GM21515 (cell line): ENCODE measurements at regions not wholly inside any gene's neighbourhood (a gene's known extent, or its start where the extent isn't known, plus 50 kb on each side); places are given as distances from the start of the nearest gene placed in this dataset.
"Not testable (repeated sequence)": the region's sequence is repeated elsewhere in the genome, so short reads cannot be mapped to it uniquely, and the experiment has no call there.

Experiments used
- ATAC-seq: cut with Tn5 transposase; IDR thresholded peaks from one replicate; pipeline ENCODE4 v1.9.1; 2021; ENCODE audit not compliant: unreplicated experiment

DNA sequence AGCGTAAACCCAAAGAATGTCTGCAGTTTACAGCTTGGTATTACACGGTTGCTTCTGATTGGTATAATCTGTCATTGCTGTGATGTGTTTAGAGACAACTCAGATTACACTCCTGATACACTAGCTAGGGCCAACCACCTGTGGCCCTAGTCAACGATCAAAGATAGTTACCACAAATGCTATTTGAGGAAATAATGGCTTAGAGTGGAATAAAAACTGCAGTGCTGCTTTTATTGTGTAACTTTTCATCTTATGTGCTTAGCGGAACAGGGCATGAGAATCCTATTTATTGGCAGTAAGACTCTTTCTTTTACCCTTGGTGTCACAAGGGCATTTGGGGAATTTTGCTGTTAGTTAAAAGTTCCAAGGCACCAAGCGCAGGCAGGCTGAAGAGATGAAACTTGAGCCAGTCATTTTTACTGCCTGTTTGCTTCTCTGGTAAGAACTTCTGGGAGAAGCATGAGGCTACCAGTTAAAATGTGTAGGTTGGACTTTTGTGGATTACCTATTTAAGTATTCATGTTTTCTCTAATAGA lies 363.3 kb downstream of the KCNRG start:
- no peak for ATAC-seq

DNA sequence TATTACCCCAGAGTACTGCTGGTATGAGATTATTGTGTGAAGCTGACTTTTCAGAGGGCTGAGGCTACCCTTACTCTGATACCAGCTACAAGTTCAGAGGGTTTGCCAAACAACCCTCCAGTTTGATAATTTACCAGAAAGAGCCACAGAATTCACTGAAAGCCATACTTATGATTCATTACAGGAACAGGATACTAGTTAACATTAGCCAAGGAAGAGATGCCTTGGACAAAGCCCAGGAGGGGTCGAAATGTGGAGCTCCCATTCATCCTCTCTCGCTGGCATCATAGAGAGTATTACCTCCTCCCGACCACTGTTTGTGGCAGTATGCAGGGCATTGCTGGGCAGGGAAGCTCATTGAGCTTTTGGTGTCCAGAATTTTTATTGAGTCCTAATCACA lies 364.3 kb downstream of the KCNRG start:
- ATAC-seq = no peak

- ATAC-seq = no peak
Observed at GRCh38 chr13:50380905-50381304, 365.7 kb downstream of the KCNRG start.

- ATAC-seq = no peak
Observed at GRCh38 chr13:50382511-50382910, 367.3 kb downstream of the KCNRG start.

DNA sequence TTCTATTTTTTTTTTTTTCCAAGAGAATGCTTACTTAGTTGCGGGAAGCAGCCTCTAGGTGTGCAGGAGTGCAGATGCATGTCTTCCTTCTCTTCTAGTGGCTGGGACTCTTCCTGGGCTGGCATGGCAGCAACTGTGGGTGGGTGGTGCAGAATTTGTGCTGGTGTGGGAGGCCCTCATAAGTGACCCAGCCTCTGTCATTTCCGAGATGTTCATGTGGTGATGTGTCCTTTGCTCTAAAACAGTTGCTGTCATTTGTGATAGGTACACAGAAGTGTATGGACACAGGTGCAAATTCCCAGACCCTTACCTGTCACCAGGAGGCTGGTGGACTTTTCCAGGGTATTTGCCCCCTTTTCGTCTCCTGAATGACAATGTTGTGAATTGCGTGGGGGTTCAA lies 367.7 kb downstream of the KCNRG start:
- ATAC-seq = no peak

GRCh38 chr13:50384724-50385123 lies 369.5 kb downstream of the KCNRG start:
- no peak for ATAC-seq

- ATAC-seq = no peak
Observed at GRCh38 chr13:50386541-50387050, 371.4 kb downstream of the KCNRG start.

DNA sequence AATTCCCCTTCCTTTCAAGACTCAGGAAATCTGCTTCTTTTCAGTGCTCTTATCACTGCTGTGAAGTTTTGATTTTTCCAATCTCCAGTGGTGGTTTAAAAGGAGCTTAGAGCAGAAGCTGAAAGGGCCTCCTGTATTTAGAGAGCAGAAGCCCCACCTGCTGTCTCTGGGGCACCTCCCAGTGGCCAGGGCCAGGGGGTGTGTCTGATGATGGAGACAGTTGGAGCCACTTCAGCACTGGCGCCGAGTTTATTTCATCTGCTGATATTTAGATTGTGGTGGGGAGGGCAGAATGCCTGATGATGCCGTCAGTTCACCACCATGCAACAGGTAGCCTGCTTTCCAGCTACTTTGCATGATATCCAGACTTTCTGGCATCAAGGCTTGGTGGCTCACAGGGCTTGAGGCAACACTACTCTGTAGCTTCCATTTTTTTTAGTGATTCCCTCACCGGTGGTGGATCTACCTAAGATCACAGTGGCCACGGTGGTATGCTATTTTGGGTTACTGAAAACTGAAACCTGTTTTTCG lies 371.9 kb downstream of the KCNRG start:
- ATAC-seq = no peak

GRCh38 chr13:50388481-50388880 lies 373.2 kb downstream of the KCNRG start:
- ATAC-seq = no peak

DNA sequence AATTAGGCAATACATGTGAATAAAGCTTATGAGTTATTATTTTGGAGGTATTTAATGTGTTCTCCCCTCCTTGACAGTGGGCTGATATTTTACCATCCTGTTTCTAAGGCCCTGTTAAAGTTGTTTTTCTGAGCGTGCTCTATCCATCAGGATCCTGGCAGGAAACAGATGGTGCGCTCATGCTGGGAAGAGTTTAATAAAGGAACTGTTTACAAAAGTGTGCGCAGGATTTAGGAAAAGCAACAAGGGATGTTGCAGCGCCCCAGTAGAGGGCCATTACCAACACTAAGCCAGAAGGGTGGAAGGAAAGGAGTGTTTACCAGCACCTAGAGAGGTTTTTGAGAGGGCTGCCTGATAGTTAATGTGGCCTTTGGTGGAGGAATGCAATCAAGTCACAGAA lies 374.5 kb downstream of the KCNRG start:
- ATAC-seq = no peak

- no peak for ATAC-seq
Observed at GRCh38 chr13:50390503-50391248, 375.4 kb downstream of the KCNRG start.

- ATAC-seq = no peak
Observed at GRCh38 chr13:50392977-50393376, 377.7 kb downstream of the KCNRG start.

DNA sequence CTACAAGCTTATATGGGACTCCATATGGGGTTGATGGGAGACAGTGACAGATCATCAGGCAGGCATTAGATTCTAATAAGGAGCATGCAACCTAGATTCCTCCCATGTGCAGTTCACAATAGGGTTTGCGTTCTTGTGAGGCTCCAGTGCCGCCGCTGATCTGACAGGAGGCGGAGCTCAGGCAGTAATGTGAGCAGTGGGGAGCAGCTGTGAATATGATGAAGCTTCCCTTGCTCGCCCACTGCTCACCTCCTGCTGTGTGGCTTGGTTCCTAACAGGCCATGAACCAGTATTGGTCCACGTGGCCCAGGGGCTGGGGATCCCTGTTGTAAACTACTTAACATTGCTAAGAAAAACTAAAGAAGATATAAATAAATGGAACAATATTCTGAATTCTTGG lies 378.4 kb downstream of the KCNRG start:
- ATAC-seq = no peak

- no peak for ATAC-seq
Observed at GRCh38 chr13:50396001-50396400, 380.8 kb downstream of the KCNRG start.

DNA sequence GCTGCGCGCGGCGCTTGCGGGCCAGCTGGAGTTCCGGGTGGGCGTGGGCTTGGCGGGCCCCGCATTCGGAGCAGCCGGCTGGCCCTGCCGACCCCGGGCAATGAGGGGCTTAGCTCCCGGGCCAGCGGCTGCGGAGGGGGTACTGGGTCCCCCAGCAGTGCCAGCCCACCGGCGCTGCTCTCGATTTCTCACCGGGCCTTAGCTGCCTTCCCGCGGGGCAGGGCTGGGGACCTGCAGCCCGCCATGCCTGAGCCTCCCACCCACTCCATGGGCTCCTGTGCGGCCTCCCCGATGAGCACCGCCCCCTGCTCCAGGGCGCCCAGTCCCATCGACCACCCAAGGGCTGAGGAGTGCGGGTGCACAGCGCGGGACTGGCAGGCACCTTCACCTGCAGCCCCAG lies 381.4 kb downstream of the KCNRG start:
- not testable (repeated sequence) for ATAC-seq

GRCh38 chr13:50400035-50400726 lies 384.9 kb downstream of the KCNRG start:
- ATAC-seq = no peak

DNA sequence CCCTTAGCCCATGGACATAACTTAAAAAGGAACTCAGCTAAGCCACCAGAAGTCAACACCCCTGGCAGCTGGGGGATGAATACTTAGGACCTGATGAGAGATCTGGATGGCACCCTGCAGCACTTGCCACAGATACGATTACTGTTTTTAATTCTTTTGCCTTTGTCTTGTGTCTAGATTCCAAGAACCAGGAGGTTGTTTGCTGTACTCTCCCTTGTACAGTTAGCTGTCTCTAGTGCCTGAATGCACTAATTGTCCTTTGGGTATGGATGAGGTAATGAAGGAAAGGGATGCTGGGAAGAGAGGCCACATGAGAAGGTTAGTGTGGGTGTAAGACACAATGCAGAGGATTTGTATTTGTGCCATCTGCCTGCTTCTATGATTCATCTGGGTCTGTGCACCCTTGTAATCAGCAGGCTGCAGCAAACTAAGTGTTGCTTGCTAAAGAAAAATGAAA lies 385.8 kb downstream of the KCNRG start:
- ATAC-seq = no peak

DNA sequence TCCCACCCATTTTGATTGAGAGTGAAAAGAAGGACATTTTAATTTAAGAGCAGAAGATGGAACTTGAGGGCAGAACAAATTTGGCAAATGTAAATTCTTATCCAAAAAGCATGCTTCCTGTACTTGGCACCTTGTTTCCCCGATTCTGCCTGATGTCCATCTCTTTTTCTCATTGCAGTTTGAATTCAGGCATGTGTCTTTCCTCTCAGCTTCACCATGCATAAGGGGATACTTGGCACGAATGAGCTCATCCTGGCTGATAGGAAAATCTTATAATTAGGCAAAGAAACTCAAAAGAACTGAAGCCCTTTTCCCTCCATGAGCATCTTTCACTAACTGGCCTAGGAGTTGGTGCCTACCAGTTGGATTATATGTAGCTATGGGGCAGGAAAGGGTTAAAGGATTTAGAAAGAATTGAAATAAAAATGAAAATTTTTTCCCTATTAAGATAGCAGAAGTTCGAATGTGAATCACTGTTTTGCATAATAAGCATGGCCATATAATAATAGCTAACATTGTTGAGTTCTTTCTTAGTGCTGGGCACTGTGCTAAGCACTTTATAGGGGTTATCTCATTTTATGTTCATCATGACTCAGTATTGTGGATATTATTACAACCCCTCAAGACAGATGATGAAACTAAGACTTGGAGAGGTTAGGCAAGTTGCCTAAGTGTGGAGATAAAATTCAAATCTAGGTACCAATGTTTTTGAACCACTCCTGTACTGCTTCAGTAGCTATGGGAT lies 386.6 kb downstream of the KCNRG start:
- ATAC-seq = no peak

GRCh38 chr13:50403311-50403710 lies 388.1 kb downstream of the KCNRG start:
- no peak for ATAC-seq

- ATAC-seq = no peak
Observed at GRCh38 chr13:50404116-50404515, 388.9 kb downstream of the KCNRG start.

- ATAC-seq = no peak
Observed at GRCh38 chr13:50404769-50405168, 389.5 kb downstream of the KCNRG start.
